Spleen (tissue), 11 donors: ENCODE measurements at regions not wholly inside any gene's neighbourhood (a gene's known extent, or its start where the extent isn't known, plus 50 kb on each side); places are given as distances from the start of the nearest gene placed in this dataset.

Source experiments
- DNase-seq: peaks from one replicate; pipeline ENCODE4 v3.0.0-alpha.2; 2020
- H3K27ac ChIP-seq, 8 donors: fragments of 200-600 bp; sonication (generic) in 7 of 8; 1 replicate in 4 of 8; 2 replicates in 4 of 8; pipeline versions ENCODE4 v1.5.0 to v1.8.0; 2016 to 2021; ENCODE audit warnings: inconsistent platforms in 4 of 8, mild to moderate bottlenecking in 4 of 8, moderate library complexity in 1 of 8
- H3K27me3 ChIP-seq, 7 donors: fragments of 200-600 bp; sonication (generic) in 6 of 7; replicated peaks in 1 of 7; 1 replicate in 4 of 7; 2 replicates in 3 of 7; pipeline versions ENCODE4 v1.5.0 to v1.8.0; 2016 to 2021; ENCODE audit warnings: inconsistent platforms in 3 of 7, mild to moderate bottlenecking in 1 of 7
- H3K36me3 ChIP-seq, 6 donors: fragments of 200-600 bp; sonication (generic) in 5 of 6; 1 replicate in 4 of 6; 2 replicates in 2 of 6; pipeline versions ENCODE4 v1.5.0 to v1.8.0; 2016 to 2021; ENCODE audit warnings: inconsistent platforms in 2 of 6
- H3K4me1 ChIP-seq, 6 donors: fragments of 200-600 bp; sonication (generic) in 5 of 6; 1 replicate in 3 of 6; 2 replicates in 3 of 6; pipeline versions ENCODE4 v1.5.0 to v1.8.0; 2016 to 2021; ENCODE audit warnings: inconsistent platforms in 3 of 6
- H3K4me3 ChIP-seq, 8 donors: fragments of 200-600 bp; sonication (generic) in 7 of 8; 1 replicate in 4 of 8; 2 replicates in 4 of 8; pipeline versions ENCODE4 v1.5.0 to v1.8.0; 2016 to 2021; ENCODE audit warnings: inconsistent platforms in 4 of 8, mild to moderate bottlenecking in 4 of 8, moderate library complexity in 2 of 8
- H3K9me3 ChIP-seq, 8 donors: fragments of 200-600 bp; sonication (generic) in 7 of 8; 1 replicate in 4 of 8; 2 replicates in 4 of 8; pipeline versions ENCODE4 v1.5.0 to v1.8.0; 2016 to 2021; ENCODE audit warnings: inconsistent platforms in 4 of 8
- POLR2A ChIP-seq, 3 donors: fragments of 450-650 bp; IDR thresholded peaks; one replicate each; pipeline ENCODE4 v1.5.1; 2017; ENCODE audit warnings: antibody characterized with exemption in 3 of 3, mild to moderate bottlenecking in 1 of 3
- POLR2AphosphoS5 ChIP-seq, 3 donors: sonication (generic); formaldehyde crosslinking; IDR thresholded peaks; one replicate each; pipeline ENCODE4 v1.5.1; 2017; ENCODE audit warnings: antibody characterized with exemption in 3 of 3
- WGBS, 5 donors: extraction: QIAGEN DNeasy Blood & Tissue Kit in 3 of 5; methylation state at CpG; one replicate each; pipeline versions ENCODE4 v1.1.5 to v1.1.7; 2013 to 2018; 5-methylcytosine and 5-hydroxymethylcytosine counted together
- intact Hi-C: fragments of 100-400 bp; cut with DNase I; formaldehyde crosslinking; loops from one replicate; pipeline ENCODE4 v1.15.0; 2023; ENCODE audit warnings: low total_unique reads
- TF ChIP-seq, protein P1 (sequence below), 11 experiments: fragments of 200-600 bp in 7 of 11; fragments of 450-650 bp in 4 of 11; sonication (generic) in 4 of 11; IDR thresholded peaks in 8 of 11; conservative IDR thresholded peaks in 3 of 11; 1 replicate in 7 of 11; 2 replicates in 4 of 11; pipeline versions ENCODE4 v1.4.0 to v1.8.0; 2016 to 2021; ENCODE audit warnings: antibody characterized with exemption in 11 of 11, inconsistent platforms in 4 of 11, mild to moderate bottlenecking in 1 of 11
- donor health status: healthy with polysubstance abuse.
- donor health status: DM: no; HTN: no; CAD: no; lungs with moderate emphysema.
- donor health status: DM: no; HTN: no; CAD: no.
- donor health status: Bipolar disorder and iron deficiency.
- donor health status: healthy.
- donor health status: DM: no; HTN: no; CAD: no.
- donor health status: DM: yes; HTN: yes; CAD: no.

GRCh38 chr6:62645274-62645673, 359.2 kb upstream of the KHDRBS2 start:
- Histone ChIP-seq H3K27ac (no peak overlapping the region), H3K9me3 (peaks cover 0 to 84% (median 59%) of the 10 kb centered on the region in 8 donors), H3K4me3 (no peak overlapping the region), H3K36me3 (no peaks in the 10 kb centered on the region), H3K27me3 (no peaks in the 10 kb centered on the region), H3K4me1 (no peaks in the 10 kb centered on the region)
- TF ChIP-seq POLR2A (IDR thresholded peaks at IDR 0.05), result no peak
- TF ChIP-seq, protein P1, sequence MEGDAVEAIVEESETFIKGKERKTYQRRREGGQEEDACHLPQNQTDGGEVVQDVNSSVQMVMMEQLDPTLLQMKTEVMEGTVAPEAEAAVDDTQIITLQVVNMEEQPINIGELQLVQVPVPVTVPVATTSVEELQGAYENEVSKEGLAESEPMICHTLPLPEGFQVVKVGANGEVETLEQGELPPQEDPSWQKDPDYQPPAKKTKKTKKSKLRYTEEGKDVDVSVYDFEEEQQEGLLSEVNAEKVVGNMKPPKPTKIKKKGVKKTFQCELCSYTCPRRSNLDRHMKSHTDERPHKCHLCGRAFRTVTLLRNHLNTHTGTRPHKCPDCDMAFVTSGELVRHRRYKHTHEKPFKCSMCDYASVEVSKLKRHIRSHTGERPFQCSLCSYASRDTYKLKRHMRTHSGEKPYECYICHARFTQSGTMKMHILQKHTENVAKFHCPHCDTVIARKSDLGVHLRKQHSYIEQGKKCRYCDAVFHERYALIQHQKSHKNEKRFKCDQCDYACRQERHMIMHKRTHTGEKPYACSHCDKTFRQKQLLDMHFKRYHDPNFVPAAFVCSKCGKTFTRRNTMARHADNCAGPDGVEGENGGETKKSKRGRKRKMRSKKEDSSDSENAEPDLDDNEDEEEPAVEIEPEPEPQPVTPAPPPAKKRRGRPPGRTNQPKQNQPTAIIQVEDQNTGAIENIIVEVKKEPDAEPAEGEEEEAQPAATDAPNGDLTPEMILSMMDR (IDR thresholded peaks at IDR 0.05 in 8 of 11, conservative IDR thresholded peaks at IDR 0.05 in 3 of 11), result no peak
- no peak for TF ChIP-seq POLR2AphosphoS5 (IDR thresholded peaks at IDR 0.05)
- 52 to 69% (median 64%) methylated on average over 2 of the region's 2 CpGs for WGBS, 5 donors
- DNase-seq, result no peak
- intact Hi-C loops, result no loop called here

DNA sequence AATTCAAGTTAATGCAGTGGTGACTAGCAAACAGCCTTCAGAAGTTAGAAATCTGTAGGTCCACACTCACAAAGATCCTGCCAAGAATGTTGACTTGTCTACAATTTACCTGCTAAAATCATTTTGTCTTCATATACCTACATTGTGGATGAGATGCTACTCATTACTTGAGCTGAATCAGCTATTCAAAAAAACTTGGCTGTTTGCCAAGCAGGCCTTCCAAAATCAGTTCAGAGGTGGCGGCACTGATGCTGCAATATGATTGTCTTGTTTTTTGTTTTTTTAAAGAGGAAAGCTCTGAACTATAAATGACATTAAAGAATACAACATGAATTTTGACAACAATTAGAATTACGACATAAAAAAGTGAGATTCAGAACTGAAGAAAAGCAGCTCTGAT, 354.7 kb upstream of the KHDRBS2 start:
- Histone ChIP-seq H3K27me3 (no peaks in the 10 kb centered on the region), H3K4me3 (no peak overlapping the region), H3K27ac (no peak overlapping the region), H3K36me3 (no peaks in the 10 kb centered on the region), H3K4me1 (no peaks in the 10 kb centered on the region), H3K9me3 (peaks cover 0 to 56% (median 26%) of the 10 kb centered on the region in 8 donors)
- intact Hi-C loops, result no loop called here
- DNase-seq, result no peak
- WGBS, 5 donors, result 58 to 86% (median 82%) methylated on average over 2 of the region's 2 CpGs
- no peak for TF ChIP-seq POLR2A (IDR thresholded peaks at IDR 0.05)
- TF ChIP-seq, protein P1 (IDR thresholded peaks at IDR 0.05 in 8 of 11, conservative IDR thresholded peaks at IDR 0.05 in 3 of 11), result no peak
- TF ChIP-seq POLR2AphosphoS5 (IDR thresholded peaks at IDR 0.05), result no peak

DNA sequence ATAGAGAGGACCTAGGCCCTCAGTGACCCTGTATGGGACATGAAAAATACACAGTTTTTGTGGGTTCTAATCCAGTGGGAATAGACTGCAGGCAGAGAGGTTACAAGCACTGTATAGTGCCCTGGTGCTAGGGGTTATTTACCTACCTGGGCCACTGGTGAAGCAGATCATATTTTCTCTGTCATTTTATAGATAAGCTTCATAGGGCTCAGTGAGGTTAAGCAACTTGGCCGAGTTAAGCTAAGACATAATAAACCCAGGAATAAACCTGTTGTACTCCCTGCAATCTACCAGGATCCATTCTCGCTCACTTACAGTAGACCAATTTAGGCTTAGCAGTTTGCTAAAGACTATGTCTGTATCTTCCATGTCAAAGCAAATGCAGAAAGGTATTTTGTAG, 340.6 kb upstream of the KHDRBS2 start:
- H3K4me1 ChIP-seq, result no peaks in the 10 kb centered on the region
- H3K4me3 ChIP-seq, result no peak overlapping the region
- 79 to 94% (median 81%) methylated on average over 2 of the region's 2 CpGs for WGBS, 5 donors
- H3K36me3 ChIP-seq, result no peaks in the 10 kb centered on the region
- H3K9me3 ChIP-seq, result no peaks in the 10 kb centered on the region
- DNase-seq, result no peak
- H3K27ac ChIP-seq, result no peak overlapping the region
- intact Hi-C loops, result no loop called here
- TF ChIP-seq POLR2A (IDR thresholded peaks at IDR 0.05) (no peak), POLR2AphosphoS5 (IDR thresholded peaks at IDR 0.05) (no peak)
- TF ChIP-seq, protein P1 (IDR thresholded peaks at IDR 0.05 in 8 of 11, conservative IDR thresholded peaks at IDR 0.05 in 3 of 11), result no peak
- H3K27me3 ChIP-seq, result no peaks in the 10 kb centered on the region

DNA sequence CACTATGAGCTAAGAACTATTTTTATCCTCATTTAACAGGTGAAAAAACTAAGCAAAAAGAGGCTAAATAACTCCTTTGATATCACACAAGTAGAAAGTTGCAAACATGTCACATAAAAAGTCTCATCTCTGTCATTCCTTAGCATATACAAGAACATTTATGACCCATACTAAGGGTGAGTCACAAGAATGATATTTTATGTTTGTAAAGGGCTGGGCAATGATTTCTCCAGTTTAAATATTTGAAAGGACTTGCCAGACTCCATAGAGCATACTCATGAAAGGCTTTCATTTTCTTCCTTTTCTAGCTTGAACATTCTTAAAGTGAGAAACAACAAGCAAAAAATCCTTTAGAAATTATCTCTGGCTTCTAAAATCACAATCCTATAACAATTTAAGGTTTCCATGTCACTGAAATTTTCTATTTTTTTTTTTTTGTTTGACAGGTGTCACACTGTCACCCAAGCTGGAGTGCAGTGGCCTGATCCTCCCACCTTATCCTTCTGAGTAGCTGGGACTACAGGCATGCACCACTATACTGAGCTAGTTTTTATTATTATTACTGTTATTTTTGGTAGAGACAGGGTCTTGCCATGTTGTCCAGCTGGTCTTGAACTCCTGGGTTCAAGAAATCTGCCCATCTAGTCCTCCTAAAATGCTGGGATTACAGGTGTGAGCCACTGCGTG, 338.0 kb upstream of the KHDRBS2 start:
- no peaks in the 10 kb centered on the region for H3K36me3 ChIP-seq
- H3K9me3 ChIP-seq, result no peaks in the 10 kb centered on the region
- no peak for TF ChIP-seq POLR2AphosphoS5 (IDR thresholded peaks at IDR 0.05)
- TF ChIP-seq POLR2A (IDR thresholded peaks at IDR 0.05), result no peak
- TF ChIP-seq, protein P1 (IDR thresholded peaks at IDR 0.05 in 8 of 11, conservative IDR thresholded peaks at IDR 0.05 in 3 of 11), result no peak
- no peaks in the 10 kb centered on the region for H3K4me1 ChIP-seq
- H3K4me3 ChIP-seq, result no peak overlapping the region
- no peak for DNase-seq
- H3K27me3 ChIP-seq, result no peaks in the 10 kb centered on the region
- WGBS, 5 donors, result 88 to 97% (median 93%) methylated on average over 1 of the region's 1 CpG
- no peak overlapping the region for H3K27ac ChIP-seq
- intact Hi-C loops, result no loop called here
